Hepatocyte (in vitro differentiated cells): ENCODE measurements at regions not wholly inside any gene's neighbourhood (a gene's known extent, or its start where the extent isn't known, plus 50 kb on each side); places are given as distances from the start of the nearest gene placed in this dataset.

Experiments
- CTCF ChIP-seq: fragments of 200-600 bp; sonication (generic); IDR thresholded peaks from 2 replicates; pipeline ENCODE4 v1.5.1; 2016; ENCODE audit warnings: antibody characterized with exemption, mild to moderate bottlenecking; ENCODE audit not compliant: poor library complexity
- EZH2 ChIP-seq: fragments of 200-600 bp; sonication (generic); IDR thresholded peaks from 2 replicates; pipeline ENCODE4 v1.6.1; 2016; ENCODE audit warnings: antibody characterized with exemption, mild to moderate bottlenecking, borderline replicate concordance

- TF ChIP-seq CTCF = no peak
- TF ChIP-seq EZH2 = no peak
Measured at GRCh38 chr12:123056709-123057108, 76.2 kb downstream of the ARL6IP4 start.
